Astrocyte (in vitro differentiated cells and primary cell): ENCODE measurements at regions not wholly inside any gene's neighbourhood (a gene's known extent, or its start where the extent isn't known, plus 50 kb on each side); places are given as distances from the start of the nearest gene placed in this dataset.

Source experiments
- DNase-seq: peaks from one replicate; pipeline ENCODE4 v3.0.0-alpha.2; 2010; ENCODE audit warnings: low read depth
- FAIRE-seq: peaks from 2 replicates; lab custom pipeline; 2011; peaks lifted over from hg19 to GRCh38; lab: Jason Lieb, UNC
- H2AFZ ChIP-seq: 2 replicates; pipeline ENCODE4 v1.6.0; 2012; ENCODE audit warnings: low read depth, low read length, inconsistent platforms
- H3K27ac ChIP-seq: 2 replicates; pipeline ENCODE4 v1.5.1; 2011; ENCODE audit warnings: low read depth, low read length, inconsistent platforms
- H3K27me3 ChIP-seq: 2 replicates; pipeline ENCODE4 v1.6.0; 2011; ENCODE audit warnings: low read length, inconsistent platforms; ENCODE audit not compliant: insufficient read depth
- H3K36me3 ChIP-seq: 2 replicates; pipeline ENCODE4 v1.5.1; 2011; ENCODE audit warnings: low read length, inconsistent platforms; ENCODE audit not compliant: insufficient read depth
- H3K4me1 ChIP-seq: 2 replicates; pipeline ENCODE4 v1.5.1; 2011; ENCODE audit warnings: low read length, inconsistent platforms; ENCODE audit not compliant: insufficient read depth
- H3K4me2 ChIP-seq: 2 replicates; pipeline ENCODE4 v1.6.0; 2012; ENCODE audit warnings: low read length, inconsistent platforms
- H3K4me3 ChIP-seq: 2 replicates; pipeline ENCODE4 v1.5.1; 2011; ENCODE audit warnings: low read depth, mild to moderate bottlenecking, low read length, inconsistent platforms; ENCODE audit not compliant: insufficient read depth
- H3K79me2 ChIP-seq: 2 replicates; pipeline ENCODE4 v1.6.0; 2012; ENCODE audit warnings: mild to moderate bottlenecking, low read length, inconsistent platforms; ENCODE audit not compliant: insufficient read depth
- H3K9ac ChIP-seq: 2 replicates; pipeline ENCODE4 v1.6.0; 2012; ENCODE audit warnings: mild to moderate bottlenecking, low read length, inconsistent platforms
- H3K9me3 ChIP-seq: 2 replicates; pipeline ENCODE4 v1.5.1; 2012; ENCODE audit warnings: low read depth, mild to moderate bottlenecking, low read length, inconsistent platforms; ENCODE audit not compliant: insufficient read depth
- H4K20me1 ChIP-seq: 2 replicates; pipeline ENCODE4 v1.6.0; 2012; ENCODE audit warnings: low read length, inconsistent platforms; ENCODE audit not compliant: insufficient read depth
- H3K27ac Mint-ChIP-seq: one replicate; pipeline ENCODE4 v1.8.0; 2021; ENCODE audit warnings: mild to moderate bottlenecking, mixed read lengths; ENCODE audit not compliant: unreplicated experiment
- H3K27me3 Mint-ChIP-seq: one replicate; pipeline ENCODE4 v1.8.0; 2021; ENCODE audit warnings: low read depth, mixed read lengths; ENCODE audit not compliant: unreplicated experiment
- H3K36me3 Mint-ChIP-seq: one replicate; pipeline ENCODE4 v1.8.0; 2021; ENCODE audit warnings: low read depth, mixed read lengths; ENCODE audit not compliant: unreplicated experiment
- H3K4me1 Mint-ChIP-seq: one replicate; pipeline ENCODE4 v1.8.0; 2021; ENCODE audit warnings: low read depth, mixed read lengths; ENCODE audit not compliant: unreplicated experiment
- H3K4me3 Mint-ChIP-seq: one replicate; pipeline ENCODE4 v1.8.0; 2021; ENCODE audit warnings: mild to moderate bottlenecking, moderate library complexity, mixed read lengths; ENCODE audit not compliant: unreplicated experiment
- H3K9me3 Mint-ChIP-seq: one replicate; pipeline ENCODE4 v1.8.0; 2021; ENCODE audit warnings: mild to moderate bottlenecking, mixed read lengths; ENCODE audit not compliant: unreplicated experiment
- EZH2 ChIP-seq: IDR thresholded peaks from 2 replicates; pipeline ENCODE4 v1.6.1; 2012; ENCODE audit warnings: mild to moderate bottlenecking, low read length, inconsistent platforms; ENCODE audit not compliant: insufficient read depth
- TF ChIP-seq, protein P1 (sequence below): IDR thresholded peaks from 2 replicates; pipeline ENCODE4 v1.5.1; 2011; ENCODE audit warnings: low read depth, mild to moderate bottlenecking, inconsistent platforms, low read length, moderate library complexity; ENCODE audit not compliant: insufficient read depth

DNA sequence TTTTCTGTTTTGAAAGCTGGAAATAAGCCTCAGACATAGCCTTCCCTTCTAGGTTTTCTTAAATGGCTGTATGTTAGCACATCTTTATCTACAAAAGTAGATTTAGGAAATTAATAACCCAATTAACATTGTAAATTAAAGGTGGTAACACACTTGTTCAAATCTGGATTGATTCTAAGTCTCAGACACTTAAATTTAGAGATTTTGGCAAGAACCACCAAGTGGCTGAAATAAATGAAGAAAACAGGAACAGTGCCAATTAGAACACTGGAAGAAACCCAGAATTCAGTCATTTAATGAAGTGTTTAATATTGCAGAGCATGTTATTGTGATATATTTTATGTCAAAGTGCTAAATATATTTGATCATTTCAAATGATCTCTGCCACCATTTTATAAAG is 628.2 kb downstream of the USP25 start:
- no peak for TF ChIP-seq EZH2
- TF ChIP-seq, protein P1, sequence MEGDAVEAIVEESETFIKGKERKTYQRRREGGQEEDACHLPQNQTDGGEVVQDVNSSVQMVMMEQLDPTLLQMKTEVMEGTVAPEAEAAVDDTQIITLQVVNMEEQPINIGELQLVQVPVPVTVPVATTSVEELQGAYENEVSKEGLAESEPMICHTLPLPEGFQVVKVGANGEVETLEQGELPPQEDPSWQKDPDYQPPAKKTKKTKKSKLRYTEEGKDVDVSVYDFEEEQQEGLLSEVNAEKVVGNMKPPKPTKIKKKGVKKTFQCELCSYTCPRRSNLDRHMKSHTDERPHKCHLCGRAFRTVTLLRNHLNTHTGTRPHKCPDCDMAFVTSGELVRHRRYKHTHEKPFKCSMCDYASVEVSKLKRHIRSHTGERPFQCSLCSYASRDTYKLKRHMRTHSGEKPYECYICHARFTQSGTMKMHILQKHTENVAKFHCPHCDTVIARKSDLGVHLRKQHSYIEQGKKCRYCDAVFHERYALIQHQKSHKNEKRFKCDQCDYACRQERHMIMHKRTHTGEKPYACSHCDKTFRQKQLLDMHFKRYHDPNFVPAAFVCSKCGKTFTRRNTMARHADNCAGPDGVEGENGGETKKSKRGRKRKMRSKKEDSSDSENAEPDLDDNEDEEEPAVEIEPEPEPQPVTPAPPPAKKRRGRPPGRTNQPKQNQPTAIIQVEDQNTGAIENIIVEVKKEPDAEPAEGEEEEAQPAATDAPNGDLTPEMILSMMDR: no peak
- Mint-ChIP-seq H3K9me3 (no peaks in the 10 kb centered on the region), H3K36me3 (no peaks in the 10 kb centered on the region), H3K27ac (no peak overlapping the region), H3K27me3 (no peaks in the 10 kb centered on the region), H3K4me3 (no peak overlapping the region), H3K4me1 (no peaks in the 10 kb centered on the region)
- no peak overlapping the region for H3K4me2 ChIP-seq
- no peak for FAIRE-seq
- H3K9ac ChIP-seq: no peak overlapping the region
- H3K9me3 ChIP-seq: no peaks in the 10 kb centered on the region
- H3K4me3 ChIP-seq: no peak overlapping the region
- no peaks in the 10 kb centered on the region for H3K79me2 ChIP-seq
- H4K20me1 ChIP-seq: no peaks in the 10 kb centered on the region
- H3K36me3 ChIP-seq: no peaks in the 10 kb centered on the region
- no peak for DNase-seq
- no peaks in the 10 kb centered on the region for H3K4me1 ChIP-seq
- H2AFZ ChIP-seq: no peak overlapping the region
- H3K27me3 ChIP-seq: no peaks in the 10 kb centered on the region
- no peak overlapping the region for H3K27ac ChIP-seq

DNA sequence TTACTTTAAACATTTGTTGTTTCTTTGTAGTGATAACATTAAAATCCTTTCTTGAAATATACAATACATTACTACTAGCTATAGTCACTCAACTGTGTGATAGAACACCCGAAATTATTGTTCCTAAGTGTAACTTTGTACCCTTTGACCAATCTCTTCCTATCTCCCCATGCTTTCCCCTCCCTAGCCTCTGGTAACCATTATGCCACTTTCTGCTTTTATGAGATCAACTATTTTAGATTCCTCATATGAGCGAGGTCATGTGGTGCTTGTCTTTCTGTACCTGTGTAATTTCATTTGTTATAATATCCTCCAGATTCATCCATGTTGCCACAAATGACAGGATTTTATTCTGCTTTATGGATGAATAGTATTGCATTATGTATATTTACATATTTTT is 629.0 kb downstream of the USP25 start:
- Mint-ChIP-seq H3K36me3 (no peaks in the 10 kb centered on the region), H3K27ac (no peak overlapping the region), H3K4me3 (no peak overlapping the region), H3K4me1 (no peaks in the 10 kb centered on the region), H3K27me3 (no peaks in the 10 kb centered on the region), H3K9me3 (no peaks in the 10 kb centered on the region)
- Histone ChIP-seq H3K4me1 (no peaks in the 10 kb centered on the region), H3K9ac (no peak overlapping the region), H3K9me3 (no peaks in the 10 kb centered on the region), H4K20me1 (no peaks in the 10 kb centered on the region), H3K27me3 (no peaks in the 10 kb centered on the region), H2AFZ (no peak overlapping the region), H3K4me2 (no peak overlapping the region), H3K36me3 (no peaks in the 10 kb centered on the region), H3K4me3 (no peak overlapping the region), H3K79me2 (no peaks in the 10 kb centered on the region), H3K27ac (no peak overlapping the region)
- no peak for FAIRE-seq
- no peak for DNase-seq
- TF ChIP-seq, protein P1: no peak
- no peak for TF ChIP-seq EZH2

DNA sequence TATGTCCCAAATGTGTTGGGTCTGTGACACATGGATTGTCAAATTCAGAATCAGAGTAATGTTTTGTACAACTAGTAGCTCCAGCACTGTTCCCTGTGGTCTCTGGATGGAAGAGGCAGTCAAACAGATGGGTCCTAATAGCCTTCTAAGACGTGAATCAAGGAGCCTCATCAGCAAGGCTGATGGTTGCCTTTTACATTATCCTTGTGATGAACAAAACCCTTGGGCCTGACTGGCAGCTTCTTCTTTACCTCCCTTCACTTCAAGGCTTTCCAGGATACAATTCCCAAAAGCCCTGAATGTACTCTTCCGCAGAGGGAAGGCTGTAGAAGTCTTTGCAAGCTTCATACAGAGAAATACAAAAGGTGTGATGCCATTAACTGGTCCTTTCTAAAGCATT is 633.3 kb downstream of the USP25 start:
- Mint-ChIP-seq H3K27ac (no peak overlapping the region), H3K36me3 (no peaks in the 10 kb centered on the region), H3K4me1 (no peaks in the 10 kb centered on the region), H3K27me3 (no peaks in the 10 kb centered on the region), H3K4me3 (no peak overlapping the region), H3K9me3 (no peaks in the 10 kb centered on the region)
- H2AFZ ChIP-seq: no peak overlapping the region
- H3K27me3 ChIP-seq: no peaks in the 10 kb centered on the region
- H3K4me2 ChIP-seq: no peak overlapping the region
- FAIRE-seq (no peak), DNase-seq (no peak)
- no peaks in the 10 kb centered on the region for H4K20me1 ChIP-seq
- H3K36me3 ChIP-seq: no peaks in the 10 kb centered on the region
- TF ChIP-seq EZH2: no peak
- TF ChIP-seq, protein P1: no peak
- H3K4me1 ChIP-seq: no peaks in the 10 kb centered on the region
- H3K27ac ChIP-seq: no peak overlapping the region
- no peak overlapping the region for H3K4me3 ChIP-seq
- H3K79me2 ChIP-seq: no peaks in the 10 kb centered on the region
- H3K9me3 ChIP-seq: no peaks in the 10 kb centered on the region
- H3K9ac ChIP-seq: no peak overlapping the region
